Stimulated activated naive CD8-positive, alpha-beta T cell treated with anti-CD3 and anti-CD28 coated beads, Interleukin-15, Interleukin-2, amounts not matched to agents 100 U/mL and 50 U/mL, for 24 hours (primary cell): ENCODE measurements at regions not wholly inside any gene's neighbourhood (a gene's known extent, or its start where the extent isn't known, plus 50 kb on each side); places are given as distances from the start of the nearest gene placed in this dataset.
A peak's percentile ranks its signal among the peaks of the same experiment; 100 is the strongest.

Experiments used
- ATAC-seq: fragments of 150-1000 bp; cut with Tn5 transposase; one replicate; pipeline ENCODE4 v1.10.0; 2021
- DNase-seq: peaks from one replicate; pipeline ENCODE4 v3.0.0; 2021

DNA sequence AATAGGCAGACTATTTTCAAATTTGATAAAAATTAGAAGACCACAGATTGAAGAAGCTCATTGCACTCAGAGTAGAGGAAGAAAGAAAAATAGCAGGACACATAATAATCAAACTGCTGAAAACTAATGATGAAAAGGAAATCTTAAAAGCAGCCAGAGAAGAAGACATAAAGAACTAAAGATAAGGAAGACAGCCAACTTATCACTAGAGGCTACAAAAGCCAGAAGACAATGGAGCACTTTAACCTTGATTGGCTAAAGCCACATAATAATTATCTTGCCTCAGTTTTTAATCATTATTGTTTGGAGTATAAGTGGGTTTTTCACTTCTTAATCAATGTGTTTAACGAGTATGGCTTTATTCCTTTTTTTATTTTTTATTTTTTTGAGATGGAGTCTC, 397.6 kb downstream of the RNF144B start:
- DNase-seq (no peak), ATAC-seq (no peak)

DNA sequence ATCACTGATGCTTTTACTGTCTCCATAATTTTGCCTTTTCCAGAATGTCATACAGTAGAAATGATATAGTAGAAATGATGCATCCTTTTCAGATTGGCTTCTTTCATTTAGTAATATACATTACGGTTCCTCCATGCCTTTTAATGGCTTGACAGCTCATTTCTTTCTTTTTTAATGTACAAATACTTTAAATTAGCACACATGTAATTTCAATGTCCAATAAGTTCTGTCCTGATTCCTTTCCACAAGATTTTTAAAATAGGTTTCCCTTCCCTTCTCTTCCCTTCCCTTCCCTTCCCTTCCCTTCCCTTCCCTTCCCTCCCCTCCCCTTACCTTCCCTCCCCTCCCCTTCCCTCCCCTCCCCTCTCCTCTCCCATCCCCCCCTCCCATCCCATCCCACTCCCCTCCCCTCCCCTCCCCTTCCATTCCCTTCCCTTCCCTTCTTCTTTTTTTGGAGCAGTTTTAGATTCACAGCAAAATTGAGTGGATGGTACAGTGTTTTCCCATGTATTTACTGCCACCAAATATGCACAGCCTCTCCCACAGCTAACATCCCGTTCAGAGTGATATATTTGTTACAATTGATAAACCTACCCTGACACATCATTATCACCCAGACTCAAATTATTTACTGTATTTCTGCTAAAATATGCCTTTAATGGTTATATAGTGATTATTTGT, 398.8 kb downstream of the RNF144B start:
- DNase-seq = no peak
- no peak for ATAC-seq

DNA sequence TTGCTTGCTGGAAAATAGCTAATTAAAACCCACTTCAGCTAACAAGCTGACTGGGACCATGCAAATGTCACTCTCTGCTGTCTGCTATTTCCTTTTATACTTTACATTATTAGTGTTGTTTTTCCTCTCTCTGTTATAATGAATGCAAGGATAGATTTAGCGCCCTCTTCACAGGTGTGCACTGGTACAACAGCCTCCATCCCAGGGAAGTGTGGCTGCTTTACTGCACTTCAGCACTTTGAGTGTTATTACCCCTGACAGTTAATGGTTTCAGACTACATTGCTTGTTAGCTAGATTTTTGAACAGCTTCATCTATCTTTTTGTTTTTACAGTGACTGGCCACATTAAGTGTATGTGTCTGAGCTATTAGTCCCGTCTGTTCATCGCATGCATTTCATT, 405.7 kb downstream of the RNF144B start:
- DNase-seq (no peak), ATAC-seq (no peak)

DNA sequence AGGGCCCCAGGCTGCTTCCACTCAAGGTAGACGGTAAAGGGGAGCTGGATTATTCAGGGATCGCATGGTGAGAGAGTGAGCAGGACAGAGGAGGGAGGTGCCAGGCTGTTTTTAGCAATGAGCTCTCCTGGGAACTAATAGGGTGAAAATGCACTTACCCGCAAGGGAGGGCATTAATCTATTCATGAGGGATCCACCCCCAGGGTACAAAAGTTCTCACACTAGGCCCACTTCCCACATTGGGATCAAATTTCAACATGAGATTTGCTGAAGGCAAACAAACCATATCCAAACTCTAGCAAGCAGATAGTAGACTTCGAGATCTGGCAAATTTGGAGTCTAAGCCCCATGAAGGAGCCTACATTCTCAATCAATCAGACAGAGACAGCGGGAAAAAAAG, 408.6 kb downstream of the RNF144B start:
- ATAC-seq (no peak), DNase-seq (no peak)

DNA sequence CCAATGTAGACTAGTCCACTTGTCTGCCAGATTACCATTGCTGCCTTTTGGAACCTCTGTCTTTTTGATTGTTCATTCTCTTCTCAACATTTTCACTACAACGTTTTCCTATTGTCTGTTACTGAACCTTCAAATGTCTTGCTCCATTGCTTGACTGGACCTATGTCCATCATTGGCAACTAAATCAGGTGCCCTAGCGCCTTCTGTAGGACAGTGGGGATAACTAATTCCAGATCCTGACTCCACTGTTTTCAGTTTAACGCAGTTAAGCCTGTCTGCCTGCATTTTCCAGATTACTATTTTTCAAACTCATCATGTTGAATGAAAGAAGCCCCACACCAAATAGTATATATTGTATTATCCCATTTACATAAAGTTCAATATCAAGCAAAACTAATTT, 433.6 kb downstream of the RNF144B start:
- DNase-seq (no peak), ATAC-seq (no peak)

DNA sequence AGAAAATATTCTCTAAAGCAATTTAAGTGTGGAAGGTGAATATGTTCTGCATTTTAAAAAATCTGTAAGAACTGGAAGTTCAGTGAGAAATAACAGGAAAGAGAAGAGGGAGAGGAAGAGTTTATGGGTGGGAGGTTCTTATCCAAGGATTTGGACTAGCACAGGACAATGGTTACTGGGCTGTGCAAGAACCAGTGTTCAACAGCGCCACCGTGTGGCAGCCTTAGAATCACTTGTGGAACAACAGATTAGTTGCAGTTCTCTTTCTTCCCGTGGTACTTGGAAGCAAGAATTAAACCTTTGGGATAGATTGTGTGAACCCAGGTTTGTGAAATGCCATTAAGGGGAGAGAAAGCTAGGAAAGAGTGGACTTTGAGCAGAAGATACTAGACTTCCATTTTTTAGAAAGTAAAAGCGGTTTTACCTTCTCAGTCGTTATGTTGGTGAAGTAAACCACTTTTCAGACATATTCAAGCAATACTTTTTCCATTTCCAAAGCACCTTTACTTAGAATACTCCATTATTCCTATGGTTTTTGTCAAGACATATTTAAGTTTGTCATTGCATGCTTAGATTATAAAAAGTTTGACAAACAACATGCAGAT, 436.7 kb downstream of the RNF144B start:
- peak; percentile 66 for DNase-seq
- no peak for ATAC-seq

DNA sequence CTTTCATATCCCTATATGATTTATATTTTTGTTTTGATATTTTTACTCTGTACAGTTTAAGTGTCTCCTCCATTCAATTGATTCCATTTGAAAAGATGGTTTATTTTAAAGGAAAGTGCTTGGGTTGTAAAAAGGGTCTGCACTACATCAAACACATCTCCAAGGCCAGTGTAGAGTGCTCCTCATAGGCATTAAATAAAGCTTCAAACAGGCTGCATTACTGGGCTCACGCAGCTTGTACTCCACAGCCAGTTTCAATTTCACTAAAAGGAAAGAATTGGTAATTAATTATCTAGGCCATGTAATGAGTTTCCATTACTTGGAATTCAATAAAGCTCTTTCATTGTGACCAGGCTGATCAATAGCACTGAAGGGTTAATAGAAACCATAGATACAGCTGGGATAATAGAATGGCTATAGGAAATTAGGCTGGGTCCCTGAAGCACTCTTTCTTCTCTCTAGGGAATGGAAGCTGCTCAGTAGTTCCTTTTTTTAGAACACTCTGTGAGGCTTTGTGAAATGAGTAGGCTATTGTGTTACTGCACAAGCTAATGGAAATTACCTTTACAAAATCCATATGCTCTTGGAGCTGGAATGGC, 442.2 kb downstream of the RNF144B start:
- DNase-seq = no peak
- no peak for ATAC-seq

DNA sequence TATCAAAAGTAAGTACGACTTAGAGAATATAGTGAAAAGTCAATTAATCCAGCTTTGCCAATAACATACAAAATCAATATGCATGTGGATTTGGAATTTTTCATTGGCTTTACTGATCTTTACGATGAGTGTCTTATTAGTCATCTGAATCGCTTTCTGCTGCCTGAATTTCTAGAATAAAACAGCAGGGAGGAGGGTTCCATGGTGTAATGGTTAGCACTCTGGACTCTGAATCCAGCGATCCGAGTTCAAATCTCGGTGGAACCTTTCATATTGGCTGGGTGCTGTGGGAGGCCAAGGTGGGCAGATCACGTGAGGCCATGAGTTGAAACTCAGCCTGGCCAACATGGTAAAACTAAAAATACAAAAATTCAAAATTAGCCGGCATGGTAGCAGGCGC, 448.8 kb downstream of the RNF144B start:
- DNase-seq = no peak
- ATAC-seq = no peak

DNA sequence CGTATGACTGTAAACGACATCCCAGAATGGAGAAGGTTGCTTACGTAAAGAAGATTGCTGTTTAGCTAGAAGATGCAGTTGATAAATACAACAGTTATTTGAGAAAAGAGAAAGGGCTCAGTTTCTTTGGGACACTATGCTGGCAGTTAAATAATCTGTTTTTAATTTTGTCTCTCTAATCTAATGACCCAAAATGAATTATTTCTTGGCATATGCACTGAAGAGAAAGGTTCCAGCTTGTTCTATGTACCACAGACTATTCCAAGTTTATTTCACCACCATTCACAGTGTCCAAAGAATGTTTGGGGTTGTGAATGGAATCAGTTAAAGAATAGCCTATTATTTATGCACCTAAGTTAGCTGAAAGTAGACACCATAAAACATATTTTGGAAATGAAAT, 449.9 kb downstream of the RNF144B start:
- ATAC-seq = no peak
- DNase-seq = no peak

DNA sequence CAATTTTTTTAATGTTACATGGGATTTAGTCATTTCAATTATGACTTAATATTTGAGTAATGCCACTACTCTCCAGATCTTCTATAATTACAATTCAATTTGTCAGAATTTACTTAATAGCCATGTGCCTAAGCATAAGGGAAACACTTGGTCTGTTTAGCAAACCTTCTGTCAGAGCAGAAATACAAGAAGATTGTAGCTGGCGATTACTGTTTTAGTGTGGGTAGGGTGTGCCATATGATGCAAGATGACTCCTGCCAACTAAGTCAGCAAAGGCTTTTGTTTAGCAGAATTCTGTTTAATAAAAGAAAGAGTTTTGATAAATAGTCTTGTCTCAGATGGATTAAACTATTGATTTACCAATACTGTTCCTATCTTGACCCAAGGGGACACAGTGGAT, 455.4 kb downstream of the RNF144B start:
- ATAC-seq (no peak), DNase-seq (no peak)

DNA sequence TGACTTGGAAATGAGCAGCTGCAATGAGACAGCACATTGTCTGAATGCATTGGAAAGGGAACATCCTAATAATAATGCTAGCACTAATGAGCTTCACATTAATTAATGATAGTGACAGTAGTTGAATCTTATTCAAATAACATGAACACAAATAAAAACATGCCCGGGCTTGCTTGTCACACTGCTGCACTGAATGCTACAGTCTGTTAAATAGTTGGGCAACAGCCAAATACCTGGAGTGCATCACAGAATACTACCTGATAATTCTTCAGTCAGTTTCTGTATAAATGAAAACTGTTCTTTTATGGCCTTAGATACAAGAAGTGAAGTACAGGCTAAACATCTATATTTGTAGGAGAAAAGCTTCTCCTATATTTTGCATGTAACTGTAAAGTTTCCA, 458.7 kb downstream of the RNF144B start:
- DNase-seq (no peak), ATAC-seq (no peak)

DNA sequence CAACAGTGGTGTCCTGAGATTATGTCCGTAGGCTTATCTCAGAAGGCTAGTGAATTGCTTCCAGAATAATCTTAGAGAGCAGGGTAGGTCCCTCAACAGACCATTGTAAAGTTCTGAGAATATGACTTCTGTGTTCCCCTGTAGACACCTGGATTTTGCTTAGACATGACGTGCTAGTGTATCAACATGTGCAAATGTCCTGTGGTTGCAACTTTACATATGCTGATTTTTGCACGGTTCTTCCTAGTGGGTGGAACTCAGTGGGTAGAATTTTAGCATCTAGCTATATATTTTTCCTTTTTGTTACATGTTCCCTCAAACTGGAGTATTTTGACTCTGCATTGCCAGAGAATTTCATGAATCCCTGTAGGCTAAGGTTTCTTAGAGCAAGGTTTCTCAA, 459.2 kb downstream of the RNF144B start:
- ATAC-seq (no peak), DNase-seq (no peak)

DNA sequence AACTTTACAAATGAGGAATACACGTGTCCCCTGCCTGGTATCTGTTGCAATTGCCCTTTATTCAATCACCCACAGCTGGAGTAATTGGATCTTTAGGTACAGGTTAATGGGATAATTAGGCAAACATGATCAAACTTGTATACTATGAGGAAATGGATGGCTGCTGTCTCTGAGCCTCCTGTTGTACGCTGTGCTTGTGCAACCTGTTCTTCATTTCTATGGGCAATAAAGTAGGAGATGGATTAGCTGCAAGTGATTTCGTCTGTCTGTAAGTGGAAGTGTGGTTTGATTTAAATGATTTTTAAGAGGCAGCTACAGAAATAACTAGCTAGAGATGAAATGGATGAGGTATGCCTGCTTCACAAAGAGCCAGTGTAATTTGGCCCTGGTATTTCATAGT, 474.1 kb downstream of the RNF144B start:
- ATAC-seq (no peak), DNase-seq (no peak)

DNA sequence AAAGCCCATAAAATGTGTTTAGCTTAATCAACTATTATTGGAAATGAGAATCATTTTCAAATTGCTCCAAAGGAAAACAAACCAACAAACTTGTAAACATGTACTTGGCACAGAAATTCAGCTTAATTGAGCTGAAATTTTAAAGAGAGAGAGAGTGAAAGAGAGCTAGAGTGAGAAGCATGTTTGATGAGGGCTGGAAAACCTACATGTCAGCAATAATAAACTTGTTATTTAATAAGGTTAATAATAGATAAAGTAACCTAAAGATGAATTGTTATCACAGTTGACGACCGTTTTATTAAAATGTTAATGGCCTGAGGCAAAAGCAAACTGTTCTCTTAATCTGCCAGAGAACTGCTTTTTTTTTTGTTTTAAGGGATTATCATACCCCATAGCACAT, 496.1 kb downstream of the RNF144B start:
- DNase-seq (no peak), ATAC-seq (no peak)

DNA sequence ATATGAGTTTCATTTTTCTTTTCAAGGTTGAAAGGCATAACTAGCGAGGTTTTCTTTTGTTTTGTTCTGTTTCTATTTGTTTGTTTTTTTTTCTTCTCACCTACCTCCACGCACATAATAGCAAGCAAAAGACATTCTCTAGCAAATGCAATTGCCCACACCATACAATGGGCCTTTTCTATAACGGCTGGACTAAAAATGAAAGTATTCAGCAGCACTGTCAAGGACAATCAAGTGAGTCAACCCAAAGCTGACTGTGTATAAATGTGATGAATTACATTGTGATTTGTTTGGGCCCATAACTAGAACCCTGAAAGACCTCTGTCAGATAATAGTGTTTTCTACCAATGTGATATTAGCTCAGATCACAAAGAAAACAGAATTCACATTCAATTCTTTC, 496.7 kb downstream of the RNF144B start:
- ATAC-seq (no peak), DNase-seq (no peak)

DNA sequence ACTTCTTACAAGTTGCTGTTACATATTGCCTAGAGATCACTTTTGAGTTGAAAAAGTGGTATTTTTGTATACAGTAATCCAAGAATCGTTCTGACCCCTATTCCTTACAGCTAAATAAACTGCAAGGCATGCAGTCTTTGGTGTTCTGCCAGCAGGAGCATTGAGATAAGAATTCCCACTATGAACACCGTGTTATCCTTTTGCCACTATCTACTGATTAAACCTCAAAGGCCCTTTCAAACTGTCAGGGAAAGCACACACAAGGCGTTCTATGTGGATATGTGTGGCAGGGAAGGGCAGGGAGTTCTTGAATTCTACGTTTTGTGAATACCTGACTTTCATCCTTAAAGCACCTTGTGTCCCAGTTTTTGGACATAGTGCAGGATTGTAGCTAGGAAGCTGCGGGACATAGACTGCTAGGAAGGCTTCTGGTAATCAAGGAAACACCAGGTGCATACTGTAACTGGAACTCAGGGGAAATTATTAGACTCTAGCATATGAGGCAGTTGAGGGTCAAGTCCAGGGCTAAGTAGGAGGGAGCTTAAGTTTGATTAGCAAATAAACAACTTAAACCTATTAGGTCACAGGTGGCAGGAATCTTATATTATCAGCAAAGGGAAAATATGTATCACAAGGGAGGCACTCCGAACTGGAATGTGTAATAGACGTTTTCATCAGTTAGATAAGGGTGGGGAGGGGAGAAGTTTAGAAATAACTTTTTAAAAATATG, 506.6 kb downstream of the RNF144B start:
- DNase-seq = no peak
- no peak for ATAC-seq

DNA sequence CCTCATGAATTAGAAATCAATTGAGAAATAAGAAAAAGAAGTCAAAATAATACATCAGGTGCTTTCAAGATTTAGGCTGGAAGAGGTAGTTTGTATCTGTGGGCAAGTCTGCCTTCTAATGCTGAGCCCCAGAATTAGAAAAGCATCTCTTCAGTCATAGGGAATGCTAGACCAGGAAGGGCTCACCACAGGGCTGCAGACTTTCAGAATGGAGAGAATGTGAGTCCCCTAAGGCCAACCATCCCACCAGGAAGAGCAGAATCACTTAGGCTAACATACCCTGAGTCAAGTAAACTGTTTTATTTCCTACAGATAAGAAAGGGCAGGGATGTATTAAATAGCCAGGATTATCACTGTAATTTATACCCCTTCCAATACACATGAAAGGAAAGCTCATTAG, 510.2 kb downstream of the RNF144B start:
- no peak for ATAC-seq
- DNase-seq = no peak

DNA sequence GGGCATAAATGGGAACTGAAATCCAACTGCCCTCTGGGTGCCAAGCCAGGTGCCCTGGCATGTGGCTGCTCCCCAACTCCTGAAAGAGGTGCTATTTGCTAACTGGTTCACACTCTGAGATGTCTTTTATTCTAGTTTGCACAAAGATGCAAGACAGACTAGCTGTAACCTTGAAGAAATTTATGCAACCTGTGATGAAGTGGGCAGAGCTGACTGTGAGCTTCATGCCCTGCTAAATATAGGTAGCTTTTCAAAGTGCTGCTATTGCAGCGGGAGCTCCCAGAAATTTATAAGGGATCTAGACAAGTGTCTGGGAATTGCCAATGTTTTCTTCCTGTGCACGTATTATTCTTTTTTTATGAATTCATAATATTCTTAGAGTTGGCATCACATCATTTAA, 517.5 kb downstream of the RNF144B start:
- DNase-seq (no peak), ATAC-seq (no peak)

DNA sequence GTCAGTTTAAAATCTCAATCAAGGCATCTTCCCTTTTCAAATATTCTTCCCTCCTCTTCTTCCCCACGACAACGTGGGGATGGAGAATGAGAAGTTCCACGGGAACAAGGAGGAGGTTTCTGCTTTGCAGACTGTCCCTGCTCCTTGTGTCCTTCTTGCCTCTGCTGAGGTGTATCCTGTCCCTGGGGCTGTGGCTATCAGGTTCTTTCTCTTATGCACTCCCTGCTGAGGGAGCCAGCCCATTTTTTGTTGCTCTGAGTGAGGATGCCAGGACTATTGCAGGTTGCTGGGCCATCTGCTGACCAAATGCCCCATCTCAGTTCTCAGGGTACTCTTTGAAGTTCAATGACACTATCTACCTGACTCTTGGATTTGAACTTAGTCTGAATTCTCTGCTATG, 533.6 kb downstream of the RNF144B start:
- ATAC-seq (no peak), DNase-seq (no peak)

DNA sequence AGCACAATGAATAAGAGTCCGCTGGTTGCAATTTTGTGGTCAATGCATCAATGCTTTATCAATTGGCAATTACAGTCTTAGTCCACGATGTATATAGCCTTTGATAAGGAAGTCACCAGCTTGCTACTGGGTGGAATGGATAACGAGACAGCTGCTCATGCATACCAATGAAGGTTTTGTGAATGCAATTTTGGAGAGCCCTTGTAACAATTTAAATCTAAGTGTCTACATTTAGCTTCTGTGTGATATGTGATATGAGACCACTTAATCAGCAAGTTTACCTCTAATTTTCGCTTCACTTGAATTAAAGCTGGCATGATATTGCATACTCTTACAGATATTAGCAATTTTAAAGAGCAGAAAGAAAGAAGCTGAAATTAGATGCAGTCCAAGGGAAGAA, 543.9 kb downstream of the RNF144B start:
- ATAC-seq (no peak), DNase-seq (no peak)

DNA sequence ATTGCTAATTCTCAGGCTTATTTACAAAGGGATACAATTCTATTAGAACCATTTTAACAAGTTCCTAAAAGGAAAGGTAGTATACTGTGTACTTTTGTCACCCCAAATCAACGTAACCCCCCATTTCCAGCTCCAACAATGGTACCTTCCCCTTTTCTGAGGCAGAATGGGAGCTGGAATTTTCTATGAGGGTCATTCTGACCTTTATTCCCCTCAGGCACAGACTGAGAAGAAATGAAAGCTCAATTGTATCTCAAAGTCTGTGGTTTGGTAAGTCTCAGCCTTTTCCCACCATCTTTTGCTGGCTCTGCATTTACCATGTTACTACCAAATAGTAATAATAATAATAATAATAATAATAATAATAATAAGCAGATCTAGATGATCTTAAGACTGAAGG, 571.0 kb downstream of the RNF144B start:
- DNase-seq (no peak), ATAC-seq (no peak)

DNA sequence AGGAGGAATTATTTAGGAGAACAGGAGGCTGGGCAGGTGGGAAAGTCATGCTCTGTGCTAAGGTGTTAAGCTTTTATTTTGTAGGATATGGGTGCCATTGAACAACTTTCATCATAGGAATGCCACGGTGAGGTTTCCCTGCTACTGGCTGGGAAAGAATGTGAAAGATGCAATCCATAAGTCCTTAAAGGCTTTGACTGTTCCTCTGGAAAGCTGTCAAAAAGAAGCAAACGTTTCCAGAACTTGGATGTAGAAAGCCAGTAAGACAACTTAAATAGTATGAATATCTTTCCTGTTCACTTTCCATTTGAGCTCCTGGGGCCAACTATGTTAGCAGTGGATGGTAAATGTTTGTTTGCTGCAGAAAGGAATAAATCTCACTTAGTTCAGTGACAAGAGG, 574.4 kb downstream of the RNF144B start:
- DNase-seq (no peak), ATAC-seq (no peak)

DNA sequence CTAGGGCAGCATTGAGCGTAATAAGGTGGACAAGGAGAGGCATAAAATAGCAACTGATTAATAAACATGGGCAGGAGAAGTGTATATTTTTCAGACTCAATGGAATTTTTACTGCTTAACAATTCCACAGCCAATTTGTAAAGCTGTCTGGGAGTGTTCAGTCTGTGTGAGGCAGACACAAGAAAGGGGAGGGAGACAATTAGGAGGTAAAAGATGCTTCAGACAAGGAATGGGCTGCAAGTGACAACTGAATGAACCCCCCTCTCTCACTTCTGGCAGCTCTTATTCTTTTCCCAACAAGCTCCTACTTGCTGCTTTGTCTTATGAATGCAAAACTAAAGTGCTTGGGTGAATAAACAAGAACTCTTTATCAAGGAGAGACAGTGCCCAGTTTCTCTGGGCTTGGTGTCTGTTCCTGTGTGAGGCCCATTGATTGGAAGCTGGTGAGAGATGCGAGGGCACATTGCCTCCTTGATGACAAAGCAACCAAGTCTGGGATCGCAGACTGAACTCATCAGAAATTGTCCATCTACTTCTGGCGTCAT, 575.3 kb downstream of the RNF144B start:
- no peak for DNase-seq
- no peak for ATAC-seq
